Calu3 (cell line): ENCODE measurements at regions not wholly inside any gene's neighbourhood (a gene's known extent, or its start where the extent isn't known, plus 50 kb on each side); places are given as distances from the start of the nearest gene placed in this dataset.

ENCODE experiments used
- BruUV-seq: library from RNA; stranded (reverse); fragments of 400-500 nt; replicated peaks from 2 replicates; lab custom pipeline; 2021; lab: Mats Ljungman, UMichigan
- CTCF ChIA-PET: fragments of 300-600 bp; sonication (Branson Sonifier 250); formaldehyde crosslinking; loops from one replicate; lab custom pipeline; 2022; ENCODE audit warnings: antibody characterized with exemption; lab: Charles Lee
- DNase-seq: peaks from one replicate; pipeline ENCODE4 v3.0.0; 2022
- H3K27ac Mint-ChIP-seq: one replicate; pipeline ENCODE4 v1.8.0; 2022; ENCODE audit warnings: mixed read lengths; ENCODE audit not compliant: unreplicated experiment
- H3K27me3 Mint-ChIP-seq: one replicate; pipeline ENCODE4 v1.8.0; 2022; ENCODE audit warnings: mixed read lengths; ENCODE audit not compliant: unreplicated experiment
- H3K36me3 Mint-ChIP-seq: one replicate; pipeline ENCODE4 v1.8.0; 2022; ENCODE audit warnings: mild to moderate bottlenecking, moderate library complexity, mixed read lengths; ENCODE audit not compliant: insufficient read depth, unreplicated experiment
- H3K4me1 Mint-ChIP-seq: one replicate; pipeline ENCODE4 v1.8.0; 2022; ENCODE audit warnings: mild to moderate bottlenecking, low read depth, mixed read lengths; ENCODE audit not compliant: unreplicated experiment
- H3K4me3 Mint-ChIP-seq: one replicate; pipeline ENCODE4 v1.8.0; 2022; ENCODE audit warnings: mild to moderate bottlenecking, low read depth, moderate library complexity, mixed read lengths; ENCODE audit not compliant: unreplicated experiment
- H3K9me3 Mint-ChIP-seq: one replicate; pipeline ENCODE4 v1.8.0; 2022; ENCODE audit warnings: low read depth, mixed read lengths; ENCODE audit not compliant: unreplicated experiment
- intact Hi-C: fragments of 100-400 bp; cut with micrococcal nuclease; formaldehyde crosslinking; loops from one replicate; pipeline ENCODE4 v1.10.0; 2022; ENCODE audit not compliant: unreplicated experiment
- TF ChIP-seq, protein P1 (sequence below): fragments of 200-600 bp; IDR thresholded peaks from one replicate; pipeline ENCODE4 v1.8.0; 2022; ENCODE audit warnings: antibody characterized with exemption; ENCODE audit not compliant: unreplicated experiment

DNA sequence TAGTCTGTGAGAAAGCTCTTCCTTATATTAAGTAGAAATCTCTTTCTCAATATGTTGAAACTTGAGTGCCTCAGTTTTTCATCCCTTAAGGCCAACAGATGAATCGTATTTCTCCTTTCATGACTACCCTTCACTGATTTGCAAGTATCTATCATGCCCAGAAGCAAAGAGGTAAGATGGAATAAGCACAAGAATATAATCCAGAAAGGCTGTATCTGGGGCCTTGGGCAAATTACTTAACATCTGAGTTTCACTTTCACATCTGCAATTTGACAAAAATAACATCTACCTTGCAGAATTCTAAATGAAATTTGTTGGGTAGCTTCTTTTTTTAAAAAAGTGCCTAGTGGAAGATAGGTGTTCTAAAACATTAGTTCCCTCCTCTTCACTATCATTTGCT, 552.4 kb upstream of the ANO5 start:
- H3K36me3 Mint-ChIP-seq: no peaks in the 10 kb centered on the region
- intact Hi-C loops: no loop called here
- CTCF ChIA-PET: no interaction called here

DNA sequence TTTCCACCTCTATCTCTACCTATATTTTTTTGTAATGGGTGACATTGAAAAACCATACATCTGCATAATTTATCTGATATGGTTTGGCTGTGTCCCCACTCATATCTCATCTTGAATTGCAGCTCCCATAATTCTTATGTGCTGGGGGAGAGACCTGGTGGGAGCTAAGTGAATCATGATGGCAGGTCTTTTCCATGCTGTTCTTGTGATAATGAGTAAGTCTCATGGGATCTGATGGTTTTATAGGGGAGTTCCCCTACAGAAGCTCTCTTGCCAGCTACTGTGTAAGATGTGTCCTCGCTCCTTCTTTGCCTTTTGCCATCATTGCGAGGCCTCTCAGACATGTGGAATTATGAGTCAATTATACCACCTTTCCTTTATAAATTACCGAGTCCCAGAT, 551.0 kb upstream of the ANO5 start:
- BruUV-seq: no TSS peak
- CTCF ChIA-PET: no interaction called here
- Mint-ChIP-seq H3K4me3 (no peak overlapping the region), H3K36me3 (no peaks in the 10 kb centered on the region), H3K4me1 (no peaks in the 10 kb centered on the region), H3K27me3 (no peaks in the 10 kb centered on the region), H3K27ac (no peak overlapping the region), H3K9me3 (no peaks in the 10 kb centered on the region)
- DNase-seq: no peak
- intact Hi-C loops: no loop called here
- TF ChIP-seq, protein P1, sequence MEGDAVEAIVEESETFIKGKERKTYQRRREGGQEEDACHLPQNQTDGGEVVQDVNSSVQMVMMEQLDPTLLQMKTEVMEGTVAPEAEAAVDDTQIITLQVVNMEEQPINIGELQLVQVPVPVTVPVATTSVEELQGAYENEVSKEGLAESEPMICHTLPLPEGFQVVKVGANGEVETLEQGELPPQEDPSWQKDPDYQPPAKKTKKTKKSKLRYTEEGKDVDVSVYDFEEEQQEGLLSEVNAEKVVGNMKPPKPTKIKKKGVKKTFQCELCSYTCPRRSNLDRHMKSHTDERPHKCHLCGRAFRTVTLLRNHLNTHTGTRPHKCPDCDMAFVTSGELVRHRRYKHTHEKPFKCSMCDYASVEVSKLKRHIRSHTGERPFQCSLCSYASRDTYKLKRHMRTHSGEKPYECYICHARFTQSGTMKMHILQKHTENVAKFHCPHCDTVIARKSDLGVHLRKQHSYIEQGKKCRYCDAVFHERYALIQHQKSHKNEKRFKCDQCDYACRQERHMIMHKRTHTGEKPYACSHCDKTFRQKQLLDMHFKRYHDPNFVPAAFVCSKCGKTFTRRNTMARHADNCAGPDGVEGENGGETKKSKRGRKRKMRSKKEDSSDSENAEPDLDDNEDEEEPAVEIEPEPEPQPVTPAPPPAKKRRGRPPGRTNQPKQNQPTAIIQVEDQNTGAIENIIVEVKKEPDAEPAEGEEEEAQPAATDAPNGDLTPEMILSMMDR: no peak

More for the DNA sequence above, 552.4 kb upstream of the ANO5 start:
- Mint-ChIP-seq H3K27me3 (no peaks in the 10 kb centered on the region), H3K4me3 (no peak overlapping the region), H3K27ac (no peak overlapping the region), H3K9me3 (no peaks in the 10 kb centered on the region), H3K4me1 (no peaks in the 10 kb centered on the region)
- DNase-seq: no peak
- TF ChIP-seq, protein P1: no peak
- BruUV-seq: no TSS peak

DNA sequence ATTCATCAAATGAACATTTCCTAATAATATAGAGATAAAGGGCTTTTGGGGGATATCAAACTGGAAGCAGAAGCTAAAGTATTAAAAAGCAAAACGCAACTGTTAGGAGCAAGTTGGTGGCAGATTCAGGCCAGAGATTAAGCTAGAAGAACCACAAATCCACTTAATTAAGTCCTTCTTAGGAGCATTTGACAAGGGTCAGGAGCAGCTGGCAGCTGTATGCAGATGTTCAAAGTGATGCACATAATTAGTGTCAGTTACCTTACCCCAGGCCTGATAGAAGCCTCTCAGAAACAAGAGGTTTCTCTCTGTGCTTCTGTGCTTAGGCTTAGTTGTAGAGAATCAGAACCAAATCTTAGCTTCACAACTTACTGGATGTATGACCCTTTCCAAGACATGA, 546.5 kb upstream of the ANO5 start:
- H3K27me3 Mint-ChIP-seq: no peaks in the 10 kb centered on the region
- no peaks in the 10 kb centered on the region for H3K36me3 Mint-ChIP-seq
- intact Hi-C loops: no loop called here
- H3K27ac Mint-ChIP-seq: no peak overlapping the region
- H3K4me3 Mint-ChIP-seq: no peak overlapping the region
- H3K4me1 Mint-ChIP-seq: no peaks in the 10 kb centered on the region
- no peak for DNase-seq
- BruUV-seq: no TSS peak
- TF ChIP-seq, protein P1: no peak
- CTCF ChIA-PET: no interaction called here
- peaks cover 4% of the 10 kb centered on the region for H3K9me3 Mint-ChIP-seq

DNA sequence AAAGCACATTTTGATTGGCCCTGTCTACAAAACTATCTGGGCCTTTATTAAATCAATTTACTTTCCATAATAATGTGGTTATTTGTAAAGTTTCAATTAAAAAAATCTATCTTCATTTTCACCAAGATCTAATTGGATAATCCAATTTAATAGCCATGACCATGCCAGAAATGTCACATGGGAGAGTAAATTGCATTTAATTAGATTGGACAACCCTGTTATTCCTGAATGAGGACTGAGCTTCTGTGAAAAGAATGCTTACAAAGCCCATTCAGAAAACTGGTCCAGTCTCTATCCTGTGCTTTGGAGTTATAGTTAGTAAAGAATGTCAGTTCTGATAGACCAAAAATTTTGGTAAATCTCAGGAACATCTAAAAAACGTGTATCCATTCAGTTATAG, 541.9 kb upstream of the ANO5 start:
- H3K4me3 Mint-ChIP-seq: no peak overlapping the region
- CTCF ChIA-PET: no interaction called here
- no peaks in the 10 kb centered on the region for H3K27me3 Mint-ChIP-seq
- H3K36me3 Mint-ChIP-seq: no peaks in the 10 kb centered on the region
- intact Hi-C loops: no loop called here
- no TSS peak for BruUV-seq
- TF ChIP-seq, protein P1: no peak
- no peak overlapping the region for H3K27ac Mint-ChIP-seq
- H3K9me3 Mint-ChIP-seq: peaks cover 6% of the 10 kb centered on the region
- H3K4me1 Mint-ChIP-seq: no peaks in the 10 kb centered on the region
- DNase-seq: no peak
